ENCODE measurements at regions not wholly inside any gene's neighbourhood (a gene's known extent, or its start where the extent isn't known, plus 50 kb on each side); places are given as distances from the start of the nearest gene placed in this dataset.

DNA sequence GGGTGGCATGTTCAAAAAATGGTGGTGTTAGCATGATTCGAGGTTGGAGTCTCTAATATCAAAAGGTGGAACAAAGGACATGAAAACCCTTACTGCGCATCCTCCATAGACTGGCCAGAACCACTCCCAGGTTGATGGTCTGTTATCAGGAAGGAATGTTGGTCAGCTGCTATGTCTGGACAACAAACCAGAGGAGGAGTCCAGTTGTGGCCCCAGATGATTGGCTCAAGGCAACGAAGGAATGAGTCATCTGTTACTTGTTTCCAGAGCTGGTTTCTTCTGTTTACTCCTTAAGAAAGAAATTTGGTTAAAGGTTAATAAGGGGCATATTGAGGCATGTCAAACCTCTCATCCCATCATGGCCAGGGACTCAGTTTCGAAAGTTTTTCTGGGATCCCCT is 56.8 kb upstream of the GRIA4 start:
- intact Hi-C loops (cut with DNase I): no loop called here
- no peak for DNase-seq (ENCODE audit: low spot score)

DNA sequence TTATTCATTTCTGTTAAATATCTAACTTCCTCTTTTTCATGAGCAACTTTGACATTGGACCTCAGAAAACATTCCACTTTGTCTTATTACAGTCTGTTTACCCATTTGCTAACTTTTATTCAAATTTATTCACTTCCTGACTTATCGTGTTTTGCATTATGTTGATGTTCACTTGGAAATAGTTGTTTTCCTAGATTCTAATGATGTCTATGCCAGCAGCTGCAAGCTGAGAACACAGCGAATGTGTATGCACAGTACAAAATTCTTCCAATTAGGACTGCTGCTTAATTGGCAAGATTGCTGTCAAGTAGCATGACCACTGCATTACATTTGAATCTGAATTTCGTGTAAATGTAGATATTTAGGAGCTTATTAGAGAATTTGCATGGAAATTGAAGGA is 61.5 kb upstream of the GRIA4 start:
- intact Hi-C loops (cut with DNase I): no loop called here
- DNase-seq (ENCODE audit: low spot score): no peak

DNA sequence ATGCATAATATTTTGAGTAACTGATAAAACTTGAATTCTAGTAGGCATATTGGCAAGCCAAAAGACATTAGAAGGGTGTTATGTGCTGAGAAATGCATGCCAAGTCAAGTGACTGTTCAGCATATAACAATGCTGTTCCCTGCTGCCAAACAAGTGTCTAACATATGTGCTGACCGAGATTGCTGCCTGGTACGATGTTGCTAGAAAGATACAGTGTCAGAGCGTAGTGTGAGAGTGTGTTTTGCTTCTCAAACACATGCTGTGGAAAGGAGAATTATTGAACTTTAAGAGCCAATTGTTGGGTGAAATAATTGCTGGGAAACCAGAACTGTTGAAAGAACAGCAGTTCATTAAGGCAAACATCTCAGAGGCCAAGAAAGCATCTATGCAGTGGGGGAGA is 71.3 kb upstream of the GRIA4 start:
- intact Hi-C loops (cut with DNase I): no loop called here
- DNase-seq (ENCODE audit: low spot score): no peak

DNA sequence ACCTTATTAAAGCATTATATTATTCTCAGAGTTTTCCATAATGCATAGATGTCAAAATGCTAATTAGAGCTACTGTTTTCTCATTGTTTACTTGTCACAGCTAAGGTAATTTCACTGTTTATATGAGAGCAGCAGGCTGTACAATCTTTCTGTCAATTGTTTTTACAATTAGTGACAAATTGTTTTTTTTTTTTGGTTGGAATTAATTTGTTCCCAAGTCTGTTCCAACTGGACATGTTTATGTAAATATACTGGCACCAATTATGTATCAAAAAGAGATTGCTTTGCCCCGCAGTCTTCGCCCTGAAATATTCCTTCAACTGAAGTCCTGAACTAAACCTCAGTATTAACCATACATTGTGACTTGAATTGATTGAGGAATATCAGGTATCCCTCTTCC is 72.3 kb upstream of the GRIA4 start:
- no peak for DNase-seq (ENCODE audit: low spot score)
- intact Hi-C loops (cut with DNase I): no loop called here

DNA sequence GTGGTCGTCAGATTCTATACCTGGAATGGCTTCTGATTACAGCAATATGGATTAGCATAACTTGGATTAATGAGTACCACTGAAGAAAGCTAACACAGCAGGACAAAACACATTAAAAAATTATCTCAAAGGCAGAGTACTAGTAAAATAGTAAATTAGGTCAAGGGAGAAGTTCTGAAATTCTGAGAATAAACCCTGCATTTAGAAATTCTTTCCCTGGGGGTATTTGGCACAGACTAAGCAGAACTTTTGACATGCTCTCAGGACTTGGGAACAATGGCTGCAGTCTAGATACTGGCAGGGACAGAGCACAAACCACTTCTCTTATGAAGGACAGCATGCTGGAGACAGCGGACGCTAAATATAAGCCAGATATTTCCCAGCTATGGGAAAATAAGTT is 85.6 kb upstream of the GRIA4 start:
- intact Hi-C loops (cut with DNase I): no loop called here
- DNase-seq (ENCODE audit: low spot score): no peak

DNA sequence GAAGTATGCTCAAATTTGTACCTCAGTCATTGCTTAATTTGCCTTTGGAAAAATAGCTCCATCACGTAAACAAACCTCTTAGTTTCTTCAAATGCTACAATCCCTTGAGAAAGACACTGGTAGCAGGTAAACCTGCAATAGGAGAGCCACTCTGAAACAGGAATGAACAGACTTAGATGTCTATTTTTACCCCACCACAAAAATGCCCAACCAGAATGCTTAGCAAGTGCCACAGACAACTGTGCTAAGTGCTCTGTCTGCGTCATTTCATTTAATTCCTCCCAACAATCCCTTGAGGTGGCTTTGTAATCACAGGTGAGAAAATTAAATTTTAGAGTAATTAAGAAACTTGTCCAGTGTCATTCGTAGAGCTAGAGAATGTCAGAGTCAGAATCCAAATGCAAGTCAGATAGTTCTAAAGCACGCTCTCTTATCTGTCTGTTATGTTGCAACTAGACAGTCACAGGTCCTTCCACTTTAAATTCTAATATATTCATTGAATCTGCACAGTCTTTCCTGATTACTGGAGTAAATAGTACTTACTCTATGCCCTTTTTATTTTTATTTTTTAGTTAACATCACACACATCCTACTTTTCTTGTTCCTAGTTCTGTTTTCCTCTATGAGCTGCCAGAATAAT is 89.0 kb upstream of the GRIA4 start:
- intact Hi-C loops (cut with DNase I): no loop called here
- no peak for DNase-seq (ENCODE audit: low spot score)

DNA sequence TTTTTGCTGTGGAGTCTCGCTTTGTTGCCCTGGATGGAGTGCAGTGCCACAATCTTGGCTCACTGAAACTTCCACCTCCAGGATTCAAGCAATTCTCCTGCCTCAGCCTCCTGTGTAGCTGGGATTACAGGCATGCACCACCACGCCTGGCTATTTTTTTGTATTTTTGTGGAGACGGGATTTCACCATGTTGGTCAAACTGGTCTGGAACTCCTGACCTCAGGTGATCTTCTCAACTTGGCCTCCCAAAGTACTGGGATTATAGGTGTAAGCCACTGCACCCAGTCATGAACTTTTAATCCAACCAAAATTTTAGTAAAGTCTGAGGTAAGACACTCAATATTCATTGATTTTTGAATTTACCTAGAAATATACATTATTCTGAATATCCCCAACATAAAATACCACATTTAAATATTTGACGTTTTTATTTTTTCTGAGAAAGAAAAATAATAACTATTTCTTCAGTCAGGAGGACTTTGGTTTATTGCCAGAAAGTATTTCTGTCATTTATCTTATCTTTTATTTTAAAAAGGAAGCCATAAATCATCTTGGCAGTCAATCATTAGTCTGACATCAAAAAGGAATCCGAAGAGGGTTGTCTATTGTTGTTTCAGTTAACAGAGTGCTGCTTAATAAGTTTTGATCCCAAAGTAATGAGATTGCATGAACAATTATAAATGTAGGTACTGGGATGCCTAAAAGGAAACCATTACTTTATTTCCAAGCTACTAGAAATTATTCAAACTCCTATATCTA is 102.2 kb upstream of the GRIA4 start:
- DNase-seq (ENCODE audit: low spot score): no peak
- intact Hi-C loops (cut with DNase I): no loop called here

DNA sequence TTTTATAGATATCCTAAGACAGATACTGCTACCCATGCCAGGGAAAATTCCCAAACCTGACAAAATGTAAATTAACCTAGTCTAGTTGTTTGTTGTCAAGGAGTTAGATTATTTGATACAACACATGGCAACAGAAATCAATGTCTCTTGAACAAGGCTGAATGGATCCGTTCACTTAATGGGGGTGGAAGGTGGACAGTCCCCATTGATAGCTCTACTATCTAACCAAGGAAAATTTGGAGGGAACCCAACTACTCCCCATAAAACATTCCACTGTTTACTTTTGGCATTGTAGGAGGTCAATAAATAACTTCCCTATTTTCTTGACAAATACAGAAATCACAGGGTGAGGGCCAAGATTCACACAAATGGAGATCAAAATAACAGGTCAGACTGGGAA is 117.9 kb upstream of the GRIA4 start:
- intact Hi-C loops (cut with DNase I): no loop called here
- DNase-seq (ENCODE audit: low spot score): no peak

DNA sequence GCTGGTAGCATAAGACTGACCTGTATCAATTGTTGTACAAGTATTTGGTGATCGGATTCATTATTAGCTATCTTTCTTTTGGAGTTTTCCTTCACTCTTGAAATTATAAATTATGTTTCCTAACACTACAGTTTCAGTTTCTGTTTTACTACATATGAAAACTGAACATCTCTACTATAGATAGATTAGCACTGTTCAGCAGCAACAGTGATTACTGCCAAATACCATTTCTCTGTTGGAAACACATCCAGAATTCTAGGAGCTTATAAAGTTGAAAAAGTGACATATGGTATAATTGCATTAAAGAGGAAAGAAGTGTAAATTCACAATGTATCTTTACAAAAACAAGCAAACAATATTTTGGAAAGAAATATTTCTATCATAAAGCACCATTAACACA is 118.5 kb upstream of the GRIA4 start:
- no peak for DNase-seq (ENCODE audit: low spot score)
- intact Hi-C loops (cut with DNase I): no loop called here

DNA sequence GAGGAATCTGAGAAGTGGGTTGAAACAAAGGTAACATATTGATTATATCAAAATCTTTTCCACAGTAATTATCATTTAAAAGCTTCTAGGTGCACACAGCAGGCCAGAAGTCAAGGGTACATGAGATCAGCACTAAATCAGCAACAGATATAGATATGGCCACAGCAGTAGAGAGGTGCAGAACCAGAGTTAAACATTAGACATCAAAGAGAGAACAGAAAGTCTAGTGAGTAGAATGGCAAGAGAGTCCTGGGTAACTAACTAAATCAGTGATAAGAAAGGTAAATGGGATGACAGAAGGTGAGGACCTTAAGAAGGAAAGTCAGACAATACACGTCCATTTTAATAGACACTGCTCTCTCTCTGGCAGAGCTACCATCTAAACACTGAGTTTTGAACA is 119.5 kb upstream of the GRIA4 start:
- intact Hi-C loops (cut with DNase I): no loop called here

DNA sequence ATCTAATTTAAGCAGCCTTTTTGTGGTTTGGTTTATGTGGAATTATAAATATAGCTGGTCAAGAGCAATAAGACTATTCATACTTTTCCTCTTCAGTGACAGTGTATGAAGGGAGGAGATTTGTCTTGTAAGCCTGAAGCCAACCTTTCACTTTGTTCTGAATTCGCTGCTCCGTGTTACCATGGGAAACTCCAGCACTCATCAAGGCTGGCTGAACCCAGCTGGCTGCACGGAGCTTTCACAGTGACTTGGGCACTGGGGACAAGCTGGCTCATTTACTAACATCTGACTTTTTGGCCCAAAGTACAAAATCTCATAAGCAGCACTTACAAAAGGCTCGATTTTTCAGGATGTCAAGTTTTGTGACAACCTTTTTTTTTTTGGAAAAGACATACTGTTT is 120.4 kb upstream of the GRIA4 start:
- DNase-seq (ENCODE audit: low spot score): no peak
- intact Hi-C loops (cut with DNase I): no loop called here

More for the DNA sequence above, 119.5 kb upstream of the GRIA4 start:
- no peak for DNase-seq (ENCODE audit: low spot score)

DNA sequence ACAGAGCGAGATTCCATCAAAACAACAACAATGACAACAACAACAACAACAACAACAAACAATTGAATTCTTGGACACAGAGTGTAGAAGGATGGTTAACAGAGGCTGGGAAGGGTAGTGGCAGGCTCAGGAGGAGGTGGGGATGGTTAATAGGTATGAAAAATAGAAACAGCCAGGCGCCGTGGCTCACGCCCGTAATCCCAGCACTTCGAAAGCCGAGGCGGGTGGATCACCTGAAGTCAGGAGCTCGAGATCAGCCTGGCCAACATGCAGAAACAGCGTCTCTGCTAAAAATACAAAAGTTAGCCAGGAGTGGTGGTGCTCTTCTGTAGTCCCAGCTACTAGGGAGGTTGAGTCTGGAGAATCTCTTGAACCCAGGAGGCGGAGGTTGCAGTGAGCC is 122.9 kb upstream of the GRIA4 start:
- no peak for DNase-seq (ENCODE audit: low spot score)
- intact Hi-C loops (cut with DNase I): no loop called here

DNA sequence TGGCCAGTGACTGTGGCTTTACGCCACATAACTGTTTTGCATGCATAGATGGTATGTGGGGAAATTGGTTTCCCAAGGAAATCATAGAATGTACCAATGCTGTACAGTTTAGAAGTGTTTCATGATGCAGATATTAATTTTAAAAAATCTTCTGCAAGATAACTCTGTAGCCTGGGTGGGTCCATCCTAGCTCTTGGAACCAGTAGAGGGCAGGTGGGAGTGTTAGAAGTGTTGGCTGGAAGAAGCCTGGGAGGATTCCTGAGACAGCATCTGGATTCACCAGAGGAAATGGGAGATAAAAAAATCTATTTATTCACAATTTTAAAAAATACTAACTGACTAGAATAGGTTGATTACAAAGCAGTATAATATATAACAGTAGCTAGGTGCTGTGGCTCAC is 139.9 kb upstream of the GRIA4 start:
- DNase-seq (ENCODE audit: low spot score): no peak
- intact Hi-C loops (cut with DNase I): no loop called here

DNA sequence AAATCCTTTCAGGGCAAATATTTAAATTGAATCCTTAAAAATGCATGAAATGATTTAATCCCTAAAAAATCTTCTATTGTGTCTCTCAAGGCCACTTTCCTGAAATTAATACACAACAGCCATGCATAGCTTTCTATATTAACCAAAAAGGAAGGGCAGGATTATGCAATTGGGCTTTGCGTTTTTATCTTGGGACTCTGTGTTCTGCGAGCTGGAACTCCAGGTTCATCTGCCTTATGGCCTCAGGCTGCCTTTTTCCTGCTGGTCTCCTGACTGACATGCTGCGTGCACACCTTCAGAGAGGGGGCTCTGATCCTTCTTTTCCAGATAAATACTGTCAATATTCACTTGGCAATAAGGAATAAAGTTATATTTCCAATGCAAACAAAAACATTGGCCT is 141.7 kb upstream of the GRIA4 start:
- intact Hi-C loops (cut with DNase I): no loop called here
- no peak for DNase-seq (ENCODE audit: low spot score)

DNA sequence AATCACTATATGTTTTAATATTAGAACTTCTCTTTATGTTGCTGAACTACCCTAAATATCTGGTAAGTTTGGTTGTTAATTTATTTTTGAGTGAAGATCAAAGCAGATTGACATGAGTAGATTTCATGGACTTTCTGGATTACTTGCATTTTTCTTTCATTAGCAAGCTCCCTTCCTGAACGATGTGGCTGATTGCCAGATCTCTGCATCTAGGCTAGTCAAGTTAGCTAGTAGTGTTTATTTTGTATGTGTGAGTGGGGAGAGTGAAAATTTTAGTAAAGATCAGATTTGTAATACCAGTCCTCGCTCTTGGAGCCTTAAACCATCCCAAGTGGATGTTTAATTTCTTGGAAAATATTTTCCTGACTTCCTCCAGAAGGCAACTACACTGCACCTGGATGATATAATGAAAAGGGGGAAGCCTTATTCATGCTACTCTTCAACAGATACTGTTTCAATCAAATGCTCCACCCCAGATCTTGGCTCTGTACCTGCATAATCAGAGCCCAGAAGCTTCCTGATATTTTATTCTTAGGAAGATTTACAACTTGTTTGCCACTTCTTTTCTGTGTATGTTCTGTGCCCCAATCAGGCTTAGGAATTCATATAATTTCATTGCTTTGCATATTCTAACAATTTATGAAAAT is 143.2 kb upstream of the GRIA4 start:
- intact Hi-C loops (cut with DNase I): no loop called here
- no peak for DNase-seq (ENCODE audit: low spot score)

DNA sequence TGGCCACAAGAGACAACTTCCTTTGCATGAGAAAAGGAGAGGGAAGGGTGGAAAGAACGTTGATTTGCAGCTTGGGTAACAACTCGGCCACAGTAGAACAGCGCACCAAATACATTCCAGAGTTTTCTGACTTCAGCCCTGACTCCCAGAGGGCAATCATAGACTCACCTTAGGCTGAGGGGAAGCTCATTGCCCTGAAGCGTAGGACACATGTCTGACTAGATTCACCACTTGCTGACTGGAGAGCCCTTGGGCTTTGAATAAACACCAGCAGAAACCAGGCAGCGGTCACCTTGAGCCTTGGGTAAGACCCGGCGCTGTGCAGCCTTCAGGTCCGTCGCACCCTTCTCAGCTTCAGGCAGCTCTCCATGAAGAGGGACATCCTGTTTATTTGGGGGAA is 151.8 kb upstream of the GRIA4 start:
- intact Hi-C loops (cut with DNase I): no loop called here
- DNase-seq (ENCODE audit: low spot score): no peak

DNA sequence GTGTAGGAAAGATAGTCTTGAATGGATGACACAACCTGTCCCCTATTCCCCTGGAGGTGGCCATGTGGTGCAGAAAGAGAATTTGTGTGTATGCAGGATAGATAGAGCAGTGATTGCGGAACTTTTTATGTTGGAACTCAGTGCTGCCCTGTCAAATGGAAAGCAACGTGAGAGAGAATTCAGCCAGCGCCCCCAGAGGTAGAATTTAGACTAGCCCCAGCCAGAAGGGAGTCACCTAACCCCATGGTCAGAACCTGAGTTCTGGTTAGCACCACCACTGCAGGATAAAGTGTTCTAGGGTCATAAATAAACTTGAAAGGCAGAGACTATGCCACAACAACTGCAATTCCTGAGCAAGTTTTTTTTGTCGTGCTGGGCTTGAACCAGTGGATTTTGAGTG is 152.9 kb upstream of the GRIA4 start:
- intact Hi-C loops (cut with DNase I): no loop called here

DNA sequence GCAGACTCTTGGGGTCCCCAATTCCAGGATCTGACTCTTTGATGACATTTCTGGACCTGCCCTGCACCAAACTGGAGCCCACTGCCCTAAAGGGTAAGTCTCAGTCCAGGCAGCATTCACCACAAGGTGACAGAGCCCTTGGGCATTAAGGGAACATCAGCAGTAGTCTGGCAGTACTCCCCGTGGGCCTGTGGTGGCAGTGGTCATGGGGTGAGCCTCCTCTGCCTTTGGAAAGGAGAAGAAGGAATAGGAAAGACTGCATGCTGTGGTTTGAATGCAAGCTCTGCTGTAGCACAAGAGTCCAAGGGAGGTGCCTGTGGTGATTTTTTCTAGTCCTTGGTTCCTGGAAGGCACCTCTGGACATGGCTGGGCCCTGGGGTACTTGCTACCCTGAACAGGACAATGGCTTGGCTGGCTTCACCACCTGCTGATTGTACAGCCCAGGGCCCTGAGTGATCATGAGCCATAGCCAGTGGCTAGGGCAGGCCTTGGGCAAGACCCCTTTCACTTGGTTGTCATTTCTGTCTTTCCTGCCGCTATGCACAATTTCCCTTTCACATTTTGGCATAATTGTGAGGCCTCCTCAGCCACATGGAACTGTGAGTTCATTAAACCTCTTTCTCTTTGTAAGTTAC is 160.7 kb upstream of the GRIA4 start:
- intact Hi-C loops (cut with DNase I): no loop called here
- peak; percentile 69 for DNase-seq (ENCODE audit: low spot score)

More for the DNA sequence above, 152.9 kb upstream of the GRIA4 start:
- no peak for DNase-seq (ENCODE audit: low spot score)

DNA sequence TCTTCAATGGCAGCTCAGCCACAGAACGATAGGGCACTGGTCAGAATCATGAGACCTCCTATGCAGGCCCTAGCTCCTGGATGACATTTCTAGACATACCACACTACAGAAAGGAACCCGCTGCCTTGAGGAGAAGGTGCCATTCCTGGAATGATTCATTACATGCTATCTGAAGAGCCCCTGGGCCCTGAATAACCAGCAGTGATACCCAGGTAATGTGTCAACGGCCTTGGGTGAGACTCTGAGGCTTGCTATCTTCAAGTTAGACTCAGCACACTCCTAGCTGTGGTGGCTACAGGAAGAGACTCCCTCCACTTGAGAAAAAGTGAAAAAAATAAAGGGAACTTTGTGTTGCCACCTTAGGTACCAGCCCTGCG is 161.2 kb upstream of the GRIA4 start:
- intact Hi-C loops (cut with DNase I): no loop called here
- no peak for DNase-seq (ENCODE audit: low spot score)

DNA sequence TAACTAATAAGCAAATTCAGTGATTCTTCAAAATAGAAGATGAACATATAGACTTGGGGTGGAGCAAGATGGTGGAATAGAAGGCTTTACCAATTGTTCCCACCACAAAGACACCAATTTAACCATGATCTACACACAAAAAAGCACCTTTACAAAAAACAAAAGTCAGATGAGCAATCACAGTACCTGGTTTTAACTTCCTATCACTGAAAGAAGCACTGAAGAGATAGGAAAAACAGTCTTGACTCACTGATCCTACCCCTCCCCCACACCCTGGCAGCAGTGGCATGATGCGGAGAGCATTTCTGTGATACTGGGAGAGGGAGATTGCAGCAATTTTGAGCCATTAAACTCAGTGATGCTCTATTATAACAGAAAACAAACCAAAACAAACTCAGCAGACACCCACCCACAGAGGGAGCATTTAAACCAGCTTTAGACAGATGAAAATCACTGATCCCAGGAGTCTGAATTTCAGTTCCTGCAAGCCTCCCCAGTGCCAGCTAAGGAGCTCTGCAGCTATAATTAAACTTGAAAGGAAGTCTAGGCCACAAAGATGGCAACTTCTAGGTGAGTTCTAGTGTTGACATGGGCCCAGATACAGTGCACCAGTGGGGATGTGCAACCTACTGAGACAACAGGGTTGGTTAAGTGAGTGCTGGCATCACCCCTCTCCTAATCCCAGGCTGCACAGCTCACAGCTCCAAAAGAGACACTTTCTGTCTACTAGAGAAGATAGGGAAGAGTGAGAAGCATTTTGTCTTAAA is 161.8 kb upstream of the GRIA4 start:
- intact Hi-C loops (cut with DNase I): no loop called here
- DNase-seq (ENCODE audit: low spot score): no peak
